NCI-H2107 (cell line): ENCODE measurements at regions not wholly inside any gene's neighbourhood (a gene's known extent, or its start where the extent isn't known, plus 50 kb on each side); places are given as distances from the start of the nearest gene placed in this dataset.
"Not testable (repeated sequence)": the region's sequence is repeated elsewhere in the genome, so short reads cannot be mapped to it uniquely, and the experiment has no call there.

Source experiments
- DNase-seq: peaks from one replicate; lab custom pipeline; 2025; lab: John Stamatoyannopoulos, UW

DNA sequence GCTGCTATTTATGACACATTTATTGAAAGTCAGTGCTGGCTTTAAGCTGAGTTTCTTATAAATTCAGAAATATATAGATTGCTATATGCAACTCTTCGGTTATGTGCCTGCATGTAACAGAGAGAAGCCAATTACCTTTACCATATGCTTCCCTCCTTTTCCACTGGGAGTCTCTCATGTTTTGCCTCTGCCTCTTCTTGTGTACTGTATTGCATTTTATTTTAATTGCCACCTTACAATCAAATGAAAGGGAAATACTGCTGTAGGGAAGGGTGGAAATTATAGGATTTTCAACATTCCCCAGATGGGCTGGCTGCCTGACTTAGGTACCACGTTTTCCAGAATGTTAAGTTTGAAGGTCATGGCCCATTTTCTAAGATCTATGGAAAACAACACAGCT lies 655.4 kb upstream of the SLIT2 start:
- no peak for DNase-seq

DNA sequence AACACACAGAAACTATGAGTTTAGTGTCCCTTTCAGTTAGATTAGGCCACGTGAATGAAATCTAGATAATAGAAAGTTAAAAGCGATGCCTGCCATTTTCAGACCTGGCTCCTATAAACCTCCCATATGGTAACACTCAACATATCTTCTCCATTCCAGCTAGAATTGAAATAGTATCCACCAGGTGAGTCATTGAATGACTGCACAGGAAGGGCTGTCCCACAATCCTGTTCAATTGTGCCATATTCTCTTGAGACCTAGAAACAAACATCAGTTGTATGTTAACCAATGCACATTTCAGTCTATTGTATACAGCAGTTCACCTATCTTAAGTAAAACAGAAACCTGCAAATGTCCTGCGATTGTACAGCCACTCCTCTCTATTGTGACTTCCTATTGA lies 659.3 kb upstream of the SLIT2 start:
- no peak for DNase-seq

DNA sequence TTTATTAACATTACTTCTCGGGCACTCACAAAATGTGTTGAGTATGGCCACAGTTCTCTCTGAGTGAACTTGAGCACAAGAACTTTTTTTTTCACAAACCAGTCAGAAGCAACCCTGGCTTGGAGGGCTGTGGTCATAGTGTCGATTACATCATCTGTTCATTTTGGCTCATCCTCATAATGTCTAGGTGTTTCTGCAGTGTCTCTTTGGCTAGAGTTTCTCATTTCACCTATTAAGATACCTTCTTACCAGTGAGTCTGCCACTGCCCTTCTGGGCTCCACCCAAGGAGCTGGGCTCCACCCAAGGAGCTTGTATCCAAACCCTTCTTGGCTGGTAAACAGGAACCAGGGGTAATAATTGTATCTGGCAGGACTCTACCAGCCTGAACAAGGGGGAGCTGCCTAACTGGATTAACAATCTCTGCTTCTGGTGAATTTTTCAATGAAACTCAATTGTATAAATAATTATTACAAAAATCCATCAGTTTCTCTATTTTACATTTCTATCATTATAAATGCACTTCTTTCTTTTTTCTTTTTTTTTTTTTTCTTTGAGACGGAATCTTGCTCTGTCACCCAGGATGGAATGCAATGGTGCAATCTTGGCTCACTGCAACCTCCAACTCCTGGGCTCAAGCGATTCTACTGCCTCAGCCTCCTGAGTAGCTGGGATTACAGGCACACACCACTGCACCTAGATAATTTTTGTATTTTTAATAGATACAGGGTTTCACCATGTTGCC lies 667.7 kb upstream of the SLIT2 start:
- no peak for DNase-seq

DNA sequence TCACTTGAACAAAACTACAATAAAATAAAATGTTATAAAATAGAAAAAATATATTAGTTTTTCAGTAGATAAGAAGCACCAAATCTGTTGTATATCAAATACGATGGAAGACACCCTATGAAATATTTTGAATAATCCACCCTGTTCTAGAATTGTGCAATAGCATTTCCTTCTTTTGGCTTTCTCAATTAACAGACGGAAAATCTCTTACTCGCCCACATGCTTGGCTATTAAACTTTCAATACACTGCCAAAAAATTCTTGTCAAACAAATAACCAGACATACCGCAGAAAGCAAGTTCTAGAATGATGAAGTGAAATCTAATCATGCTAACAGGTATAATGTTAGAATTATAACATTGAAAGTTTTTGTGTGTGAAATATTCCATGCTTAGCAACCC lies 671.6 kb upstream of the SLIT2 start:
- DNase-seq, result no peak

DNA sequence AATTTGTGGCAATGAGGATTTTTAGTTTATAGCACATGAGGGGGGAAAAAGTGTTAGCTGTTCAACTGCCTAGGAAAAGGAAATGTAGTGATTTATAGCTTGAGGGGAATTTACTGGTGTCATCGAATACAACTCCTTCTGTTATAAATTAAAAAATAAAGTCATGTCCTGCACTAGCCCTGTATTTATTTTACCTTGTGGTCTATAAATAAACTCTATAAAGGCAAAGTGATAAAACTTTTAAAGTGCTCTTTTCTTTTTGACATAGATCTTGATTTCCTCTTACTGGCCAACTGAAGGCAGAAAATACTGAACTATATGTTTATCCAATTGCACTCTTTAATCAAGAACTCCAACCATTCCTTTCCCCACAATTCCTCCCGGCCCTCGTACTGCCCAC lies 672.1 kb upstream of the SLIT2 start:
- no peak for DNase-seq

DNA sequence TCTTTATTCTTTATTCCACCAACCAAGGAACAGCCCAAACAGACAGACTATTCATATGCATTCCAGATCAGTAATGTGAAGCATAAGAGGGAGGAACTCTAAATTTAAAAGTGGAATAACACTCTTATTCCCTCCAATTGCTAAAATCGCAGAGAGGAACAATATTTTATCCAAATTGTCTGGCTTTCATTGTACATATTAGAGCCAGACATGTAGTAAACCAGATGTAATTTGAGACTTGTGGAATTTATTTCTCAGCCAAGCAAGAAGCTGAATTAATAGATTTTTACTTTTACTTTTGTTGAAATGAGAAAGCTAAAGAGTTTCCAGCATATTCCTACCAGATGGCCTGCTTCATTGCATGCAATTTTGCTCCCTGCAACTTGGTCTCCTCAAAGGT lies 674.6 kb upstream of the SLIT2 start:
- DNase-seq, result no peak

DNA sequence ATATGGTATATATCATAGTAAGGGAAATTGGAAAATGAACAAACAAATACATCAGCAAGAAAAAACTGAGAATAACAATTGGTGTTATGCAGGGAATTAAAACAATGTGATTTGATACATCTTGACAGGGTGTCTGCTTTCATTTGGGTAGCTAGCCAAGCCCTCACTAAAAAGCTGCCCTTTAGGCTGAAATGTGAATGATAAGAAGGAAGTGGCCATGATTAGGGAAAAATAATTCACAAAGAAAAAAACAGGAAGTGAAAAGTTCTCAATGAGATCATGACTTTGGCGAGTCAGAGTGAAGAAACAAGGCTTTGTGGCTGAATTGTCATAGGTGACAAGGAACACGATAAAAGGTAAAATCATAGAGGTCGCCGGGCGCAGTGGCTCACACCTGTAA lies 675.8 kb upstream of the SLIT2 start:
- no peak for DNase-seq

DNA sequence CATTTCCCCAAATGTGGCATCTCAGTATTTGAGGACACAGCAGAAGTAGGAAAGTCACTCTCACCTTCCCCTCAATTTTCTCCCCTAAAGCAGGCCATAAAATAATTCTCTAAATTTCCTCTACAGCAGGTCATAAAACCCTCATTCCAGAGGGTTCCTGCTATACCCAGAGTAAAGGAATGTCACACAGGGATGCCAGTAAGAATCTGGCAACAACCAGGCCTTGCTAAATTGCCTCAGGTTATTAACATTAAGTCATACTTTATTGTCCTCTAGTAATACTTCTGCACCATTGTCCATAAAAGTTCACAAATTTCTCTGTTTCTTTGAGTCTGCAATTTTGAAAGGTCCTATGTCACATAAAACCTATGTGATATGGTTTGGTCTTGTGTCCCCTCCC lies 685.7 kb upstream of the SLIT2 start:
- DNase-seq, result no peak

DNA sequence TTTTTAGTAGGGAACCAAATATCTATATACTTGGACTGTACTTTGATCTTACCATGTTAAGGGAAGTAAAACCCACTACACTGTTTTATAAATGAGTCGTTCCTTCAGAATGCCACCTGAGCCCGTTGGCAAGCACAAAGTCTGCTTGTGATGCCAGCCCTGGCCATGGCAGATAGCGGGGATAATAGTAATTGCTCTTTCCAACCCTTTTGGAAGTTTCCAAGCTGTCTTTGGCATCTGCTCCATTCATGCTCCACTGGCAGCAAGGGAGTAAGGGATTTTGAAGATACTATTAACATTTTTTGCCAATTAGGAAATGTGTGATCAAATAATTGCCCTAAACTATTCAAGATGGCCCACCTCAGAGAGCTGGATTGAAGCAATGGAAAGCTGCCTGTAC lies 689.2 kb upstream of the SLIT2 start:
- no peak for DNase-seq

DNA sequence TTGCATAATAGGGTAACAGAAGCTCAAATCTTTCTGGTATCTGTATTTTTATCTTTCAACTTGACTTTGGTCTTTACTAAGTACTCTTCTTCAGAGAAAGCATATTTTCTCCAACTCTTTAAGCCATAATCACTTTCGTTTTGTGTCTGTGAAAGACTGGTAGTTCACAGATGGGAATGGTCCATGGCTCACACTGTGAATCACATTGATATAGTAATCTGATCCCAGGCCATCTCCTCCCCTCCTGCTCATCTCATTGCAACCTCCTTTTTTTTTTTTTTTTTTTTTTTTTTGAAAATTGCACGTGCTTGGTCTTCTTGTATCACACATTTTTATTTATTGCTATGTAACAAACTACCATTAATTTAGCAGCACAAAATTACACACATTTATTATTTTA lies 694.5 kb upstream of the SLIT2 start:
- DNase-seq, result no peak

DNA sequence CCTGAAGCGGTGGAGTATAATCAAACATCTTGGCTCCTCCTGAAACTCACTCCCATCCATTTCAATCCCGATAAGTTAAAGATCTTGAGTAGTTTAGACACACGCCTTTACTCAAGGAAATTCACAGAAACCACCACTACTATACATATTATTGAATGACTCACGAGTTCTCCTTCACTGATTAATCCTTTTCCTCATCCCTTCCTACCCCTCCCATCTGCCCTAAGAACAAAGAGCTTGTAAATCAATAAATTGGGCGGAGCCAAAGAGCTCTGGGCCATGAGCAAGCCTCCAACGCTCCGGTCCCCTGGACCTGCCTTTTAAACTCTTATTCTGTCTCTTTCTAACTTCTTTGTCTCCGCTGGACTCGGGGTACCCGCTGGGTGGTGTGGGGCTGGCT lies 695.4 kb upstream of the SLIT2 start:
- DNase-seq, result not testable (repeated sequence)

DNA sequence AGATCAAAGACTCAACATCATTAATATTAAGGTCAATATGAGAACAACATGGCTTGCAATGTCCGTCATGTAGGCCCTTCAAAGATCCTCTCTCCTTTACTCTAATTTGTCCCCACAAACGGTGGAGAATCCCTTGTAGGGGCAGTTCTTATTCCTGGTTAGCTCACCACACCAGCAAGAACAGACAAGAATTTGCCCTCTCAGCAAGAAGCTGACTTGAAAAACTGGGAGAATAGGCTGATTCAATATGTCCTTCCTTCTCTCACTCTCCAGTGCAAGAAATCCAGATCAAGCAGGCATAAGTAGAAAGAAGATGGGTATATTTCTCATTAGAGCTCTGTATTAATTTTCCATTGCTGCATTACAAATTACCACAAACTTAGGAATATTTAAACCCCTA lies 704.2 kb upstream of the SLIT2 start:
- no peak for DNase-seq

DNA sequence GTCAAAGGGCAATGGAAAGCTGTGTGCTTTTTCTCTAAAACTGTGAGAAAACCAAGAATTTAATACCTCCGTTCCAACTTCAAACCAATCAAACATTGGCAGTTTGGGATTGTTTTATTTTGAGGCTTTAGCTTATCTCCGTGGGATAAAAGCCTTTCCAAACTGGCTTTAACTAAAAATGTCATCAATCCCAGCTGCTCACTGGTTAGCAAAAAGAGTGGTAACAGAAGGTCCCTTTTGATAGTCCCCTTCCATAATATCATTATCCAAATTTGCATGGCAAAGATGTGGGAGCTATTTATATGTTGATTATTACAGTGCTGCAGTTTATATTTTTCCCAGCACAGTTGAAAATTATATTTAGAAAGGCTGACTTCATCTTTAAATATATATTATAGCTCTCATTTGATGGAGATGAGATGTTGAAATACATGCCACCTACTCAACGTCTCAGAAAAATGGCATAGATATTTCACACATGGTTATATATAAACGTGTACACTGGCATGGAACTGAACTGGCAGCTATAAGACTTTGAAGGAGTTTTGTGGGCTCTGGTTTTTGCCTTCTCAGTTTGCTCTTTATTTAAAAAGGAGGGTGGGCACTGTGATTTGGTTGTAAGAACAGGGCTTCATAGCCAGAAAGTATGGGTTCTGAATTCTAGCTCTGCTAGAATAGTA lies 707.1 kb upstream of the SLIT2 start:
- no peak for DNase-seq

DNA sequence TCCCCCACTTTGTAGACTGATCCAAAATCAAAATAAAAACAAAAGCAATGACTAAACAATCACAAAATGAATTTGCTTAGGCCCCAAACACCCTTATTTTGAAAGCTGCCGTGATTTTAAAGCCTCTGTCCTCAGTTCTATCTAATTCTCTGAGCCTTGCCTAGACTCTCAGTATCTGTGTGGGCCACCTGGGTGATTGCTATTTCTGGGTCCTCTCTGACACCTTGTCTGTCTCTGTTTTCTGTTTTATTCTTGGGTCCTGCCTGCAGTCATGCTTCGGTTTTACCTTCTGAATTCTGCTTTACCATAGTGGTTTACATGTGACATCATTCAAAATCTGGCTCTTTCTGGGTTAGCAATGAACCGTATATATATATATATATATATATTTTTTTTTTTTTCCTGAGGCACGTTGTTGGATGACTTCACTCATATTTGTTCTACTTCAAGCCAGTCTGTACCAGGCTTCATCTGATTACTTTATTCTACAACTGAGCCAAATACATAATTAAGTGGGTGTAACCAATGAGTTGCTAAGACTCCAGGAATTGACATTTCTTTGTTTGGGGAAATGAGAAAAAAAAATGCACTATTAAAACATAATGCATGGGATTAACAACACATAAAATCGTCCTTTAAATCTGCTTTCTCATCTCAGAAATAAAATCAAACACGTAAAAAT lies 710.7 kb upstream of the SLIT2 start:
- DNase-seq, result no peak

DNA sequence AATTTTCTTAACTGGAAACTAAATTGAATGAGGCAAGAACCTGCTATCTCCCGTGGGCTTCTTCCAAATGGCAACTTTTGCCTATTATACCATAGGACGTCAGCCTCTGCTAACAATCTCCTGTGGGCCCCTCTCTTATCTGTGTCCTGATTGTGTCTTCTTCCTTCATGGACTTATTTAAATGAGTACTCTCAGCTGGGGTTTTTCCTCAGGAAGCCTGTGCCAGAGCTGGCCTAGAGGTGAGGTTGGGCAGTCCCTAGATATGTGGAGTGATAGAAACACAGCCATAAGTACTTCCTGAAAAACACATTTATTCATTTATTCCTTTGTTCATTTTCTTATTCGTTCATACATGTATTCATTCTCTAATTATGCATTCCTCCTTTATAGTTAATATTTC lies 712.5 kb upstream of the SLIT2 start:
- no peak for DNase-seq

DNA sequence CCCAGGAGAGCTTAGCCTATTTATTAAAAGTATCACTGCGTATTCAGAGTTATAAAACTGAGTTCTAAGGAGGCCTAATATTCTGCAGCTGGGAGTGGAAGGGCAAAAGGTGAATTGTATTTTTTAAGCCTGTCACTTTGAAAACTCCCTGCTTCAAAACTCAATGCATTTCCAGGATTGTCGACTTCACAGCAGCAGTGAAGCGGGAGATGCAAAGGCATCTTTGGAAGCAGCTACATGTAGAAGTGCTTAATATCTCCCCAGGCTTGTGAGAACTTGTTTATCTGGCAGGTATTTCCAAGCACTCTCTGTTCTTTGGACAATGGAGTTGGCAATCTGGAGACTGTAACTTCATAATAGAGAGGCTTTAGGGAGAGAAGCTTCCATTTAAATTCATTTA lies 717.5 kb upstream of the SLIT2 start:
- DNase-seq, result no peak

DNA sequence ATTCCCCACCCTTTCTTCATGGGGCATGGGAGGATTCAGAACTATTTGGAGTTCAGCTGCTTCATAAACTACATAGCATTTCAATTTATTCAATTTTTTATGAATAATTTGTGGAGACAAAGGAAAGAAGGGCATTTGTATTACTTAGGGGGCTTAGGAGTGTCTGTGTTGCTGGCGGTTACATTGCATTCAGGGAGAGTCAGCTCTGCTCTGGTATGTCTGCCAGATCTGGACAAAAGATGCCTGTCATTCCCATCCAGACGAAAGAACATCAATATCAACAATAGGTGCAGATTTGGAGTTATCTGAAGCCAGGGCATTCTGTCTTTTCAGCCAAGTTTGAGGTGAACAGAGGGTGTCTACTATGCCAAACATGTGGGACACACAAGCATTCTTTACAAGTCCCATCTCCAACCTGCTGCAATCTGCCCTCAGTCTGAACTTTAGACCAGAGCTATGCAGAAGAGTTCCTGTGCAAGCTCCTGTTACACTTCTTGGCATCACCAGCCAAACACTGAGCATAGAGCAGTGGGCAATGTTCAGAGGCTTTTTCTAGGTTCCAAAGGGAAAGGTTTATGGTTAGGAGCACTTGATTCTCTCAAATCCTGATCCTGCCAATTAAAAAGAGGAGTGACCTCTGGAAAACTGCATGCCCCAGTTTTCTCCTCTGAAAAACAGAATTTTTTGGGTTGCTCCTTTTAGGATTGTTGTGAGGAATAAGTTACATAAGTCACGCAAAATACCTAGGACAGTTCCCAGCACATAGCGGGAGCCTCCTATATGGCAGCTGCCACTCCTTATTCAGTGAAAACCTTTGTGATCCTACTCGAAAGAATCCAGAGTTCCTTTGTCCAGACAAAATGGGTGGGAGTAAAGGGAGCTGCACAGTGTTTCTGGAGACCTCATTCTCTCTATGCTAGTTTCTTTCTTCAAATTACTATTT lies 719.5 kb upstream of the SLIT2 start:
- no peak for DNase-seq

DNA sequence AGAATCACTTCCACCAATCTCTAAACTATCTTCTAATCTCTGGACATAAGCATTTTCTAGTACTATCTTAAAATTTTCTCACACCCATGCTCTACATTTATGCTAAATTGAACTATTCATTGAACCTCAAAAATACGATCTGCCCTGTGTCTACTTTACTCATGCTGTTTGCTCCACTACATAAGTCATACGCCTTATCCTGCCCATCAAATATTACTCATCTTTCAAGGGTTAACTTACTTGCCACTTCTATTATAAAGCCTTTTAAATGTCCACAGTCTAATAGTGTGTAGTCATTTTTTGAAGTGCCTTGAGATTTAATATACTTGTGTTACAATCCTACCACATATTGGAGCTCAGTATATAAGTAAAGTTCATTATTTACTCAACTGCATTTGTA lies 727.7 kb upstream of the SLIT2 start:
- DNase-seq, result no peak

DNA sequence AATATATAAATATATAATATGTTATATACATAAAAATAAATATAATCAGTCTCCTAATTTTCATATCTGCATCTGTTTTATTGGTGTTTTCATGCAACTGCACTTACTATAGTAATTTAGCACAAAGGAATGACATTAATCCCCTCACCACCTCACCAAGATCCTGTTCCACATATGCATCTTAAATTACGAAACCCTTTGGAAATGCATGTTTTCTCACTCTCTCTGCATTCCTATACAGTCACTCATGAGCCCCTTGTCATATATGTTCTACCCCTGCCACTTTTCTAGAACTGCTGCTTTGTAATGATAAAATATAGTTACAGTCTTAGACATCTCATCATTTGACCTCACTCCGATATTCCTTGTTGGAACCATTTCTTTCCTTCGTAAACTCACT lies 728.7 kb upstream of the SLIT2 start:
- no peak for DNase-seq

DNA sequence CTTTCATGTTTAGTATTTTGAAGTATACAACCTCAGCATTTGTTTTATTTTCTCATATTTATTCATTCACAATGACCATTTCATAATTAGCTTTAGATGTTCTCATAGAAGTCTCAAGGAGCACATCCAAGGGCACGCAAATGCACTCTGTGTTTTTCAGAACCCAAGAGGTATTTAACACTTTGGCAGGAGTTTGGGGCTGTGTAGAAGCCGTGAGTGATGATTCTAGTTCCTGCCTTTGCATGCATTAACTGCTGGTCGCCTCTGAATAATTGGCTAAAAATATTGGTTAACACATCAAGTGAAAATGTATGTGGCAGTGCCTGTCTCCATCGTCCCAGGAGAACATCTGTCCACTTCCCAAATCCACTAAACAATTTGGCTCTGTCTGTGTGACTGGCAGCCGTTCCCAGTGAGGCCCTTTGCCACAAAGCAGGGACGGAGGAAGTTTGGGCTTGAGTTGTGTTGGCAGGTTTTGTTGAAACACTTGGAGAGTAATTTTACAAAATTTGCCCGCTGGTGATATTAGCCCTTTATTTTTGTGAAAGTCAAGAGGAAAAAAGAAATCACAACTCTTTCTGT lies 730.7 kb upstream of the SLIT2 start:
- no peak for DNase-seq

DNA sequence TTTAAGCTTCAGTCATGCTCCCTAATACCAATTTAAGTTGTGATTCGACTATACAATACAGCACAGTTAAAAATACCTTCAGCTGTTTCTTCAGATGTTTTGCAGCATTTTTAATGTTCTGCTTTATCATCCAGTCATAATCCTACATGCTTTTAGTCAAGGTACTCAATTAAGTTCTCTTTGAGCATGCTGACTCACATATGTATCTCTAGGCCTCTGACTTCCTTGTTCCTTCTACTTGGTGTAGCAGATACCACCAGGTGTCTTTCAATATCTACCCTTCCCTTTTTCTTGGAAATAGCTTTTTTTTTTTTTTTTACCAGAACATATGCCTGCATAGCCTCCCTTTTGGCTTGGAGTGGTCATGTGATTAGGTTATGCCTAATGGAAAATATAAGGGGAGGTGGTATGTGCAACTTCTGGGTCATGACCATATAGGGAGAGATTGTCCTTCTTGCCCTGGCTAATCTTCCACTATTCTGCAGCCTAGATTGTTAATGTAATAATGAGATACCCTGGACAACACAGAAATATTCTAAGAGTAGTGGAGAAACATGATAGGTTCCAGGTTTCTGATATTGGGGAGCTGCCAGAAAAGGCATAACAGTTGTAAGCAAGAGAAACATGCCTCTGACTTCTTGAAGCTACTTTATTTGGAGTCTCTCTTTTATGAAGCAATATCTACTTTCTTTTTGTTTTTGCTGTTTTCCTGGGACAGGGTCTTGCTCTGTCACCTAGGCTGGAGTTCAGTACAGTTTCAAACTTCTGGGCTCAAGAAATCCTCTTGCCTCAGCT lies 737.2 kb upstream of the SLIT2 start:
- no peak for DNase-seq
